ENCODE measurements at regions not wholly inside any gene's neighbourhood (a gene's known extent, or its start where the extent isn't known, plus 50 kb on each side); places are given as distances from the start of the nearest gene placed in this dataset.
"Not testable (repeated sequence)": the region's sequence is repeated elsewhere in the genome, so short reads cannot be mapped to it uniquely, and the experiment has no call there.

DNA sequence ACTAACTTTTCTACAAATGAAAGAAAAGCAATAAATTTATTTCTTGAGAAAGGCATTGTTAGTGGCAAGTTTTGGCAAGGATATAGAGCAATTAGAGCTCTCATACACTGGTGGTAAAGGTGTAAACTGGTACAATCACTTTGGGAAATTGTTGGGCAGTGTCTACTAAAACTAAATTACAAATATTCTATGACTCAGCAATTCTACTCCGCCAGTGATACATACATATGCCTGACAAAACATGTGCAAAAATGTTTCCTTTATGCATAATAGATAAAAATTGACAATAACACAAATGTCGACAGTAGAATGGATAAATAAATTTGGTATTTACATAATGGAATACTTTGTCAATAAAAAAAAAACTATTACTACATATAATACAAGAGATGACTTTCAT is 96.3 kb upstream of the SATB2 start:
- no peaks in the 10 kb centered on the region for H4K20me1 ChIP-seq (ENCODE audit: low read depth, low read length)
- no peaks in the 10 kb centered on the region for H3F3A ChIP-seq (ENCODE audit: insufficient read depth)
- H3K9me3 ChIP-seq (ENCODE audit: insufficient read depth, low read length) = no peaks in the 10 kb centered on the region
- H3K9ac ChIP-seq (ENCODE audit: low read length) = no peak overlapping the region
- TF ChIP-seq, protein P1, sequence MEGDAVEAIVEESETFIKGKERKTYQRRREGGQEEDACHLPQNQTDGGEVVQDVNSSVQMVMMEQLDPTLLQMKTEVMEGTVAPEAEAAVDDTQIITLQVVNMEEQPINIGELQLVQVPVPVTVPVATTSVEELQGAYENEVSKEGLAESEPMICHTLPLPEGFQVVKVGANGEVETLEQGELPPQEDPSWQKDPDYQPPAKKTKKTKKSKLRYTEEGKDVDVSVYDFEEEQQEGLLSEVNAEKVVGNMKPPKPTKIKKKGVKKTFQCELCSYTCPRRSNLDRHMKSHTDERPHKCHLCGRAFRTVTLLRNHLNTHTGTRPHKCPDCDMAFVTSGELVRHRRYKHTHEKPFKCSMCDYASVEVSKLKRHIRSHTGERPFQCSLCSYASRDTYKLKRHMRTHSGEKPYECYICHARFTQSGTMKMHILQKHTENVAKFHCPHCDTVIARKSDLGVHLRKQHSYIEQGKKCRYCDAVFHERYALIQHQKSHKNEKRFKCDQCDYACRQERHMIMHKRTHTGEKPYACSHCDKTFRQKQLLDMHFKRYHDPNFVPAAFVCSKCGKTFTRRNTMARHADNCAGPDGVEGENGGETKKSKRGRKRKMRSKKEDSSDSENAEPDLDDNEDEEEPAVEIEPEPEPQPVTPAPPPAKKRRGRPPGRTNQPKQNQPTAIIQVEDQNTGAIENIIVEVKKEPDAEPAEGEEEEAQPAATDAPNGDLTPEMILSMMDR (IDR thresholded peaks at IDR 0.05; ENCODE audit: insufficient read depth, low read length, poor library complexity, severe bottlenecking) = no peak
- no peak for TF ChIP-seq EZH2phosphoT487 (conservative IDR thresholded peaks at IDR 0.05; ENCODE audit: low read length)
- no peaks in the 10 kb centered on the region for H3K27me3 ChIP-seq (ENCODE audit: low read length)
- H3K27ac ChIP-seq (ENCODE audit: low read depth, low read length) = no peak overlapping the region
- H3K4me3 ChIP-seq (ENCODE audit: insufficient read depth, low read length, poor library complexity, severe bottlenecking) = no peak overlapping the region
- H3K9me2 ChIP-seq (replicated peaks; ENCODE audit: insufficient read depth, low read length) = no peaks in the 10 kb centered on the region; the same call in 1 of the 2 replicates
- no peak overlapping the region for H3K4me2 ChIP-seq (ENCODE audit: low read depth, low read length, poor library complexity, severe bottlenecking)
- no peak overlapping the region for H2AFZ ChIP-seq (ENCODE audit: low read depth, low read length, severe bottlenecking)
- no peaks in the 10 kb centered on the region for H3K36me3 ChIP-seq (ENCODE audit: low read length)
- H3K79me2 ChIP-seq (ENCODE audit: insufficient read depth, low read length) = no peaks in the 10 kb centered on the region

DNA sequence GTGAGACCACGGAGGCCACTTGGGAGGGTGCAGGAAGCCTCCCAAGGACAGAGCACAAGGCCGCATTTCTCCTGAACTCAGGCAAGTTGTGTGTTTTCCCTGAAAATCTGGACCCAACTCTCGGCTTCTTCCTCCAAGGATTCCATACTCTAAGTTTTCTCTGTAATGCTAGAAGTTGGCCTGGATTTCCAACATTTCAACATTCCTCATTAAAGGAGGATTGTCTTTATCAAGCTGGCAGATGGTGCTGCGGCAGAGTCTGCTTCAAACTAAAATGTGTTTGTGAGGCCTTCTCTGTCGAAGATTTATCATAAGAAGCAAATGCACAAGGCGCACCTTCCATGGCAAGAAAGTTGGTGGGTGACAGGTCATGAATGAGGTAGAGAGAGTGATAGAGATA is 94.4 kb upstream of the SATB2 start:
- no peaks in the 10 kb centered on the region for H3K79me2 ChIP-seq (ENCODE audit: insufficient read depth, low read length)
- no peak for TF ChIP-seq EZH2phosphoT487 (conservative IDR thresholded peaks at IDR 0.05; ENCODE audit: low read length)
- TF ChIP-seq, protein P1 (IDR thresholded peaks at IDR 0.05; ENCODE audit: insufficient read depth, low read length, poor library complexity, severe bottlenecking) = no peak
- no peak overlapping the region for H2AFZ ChIP-seq (ENCODE audit: low read depth, low read length, severe bottlenecking)
- no peaks in the 10 kb centered on the region; the same call in 1 of the 2 replicates for H3K9me2 ChIP-seq (replicated peaks; ENCODE audit: insufficient read depth, low read length)
- H3K4me3 ChIP-seq (ENCODE audit: insufficient read depth, low read length, poor library complexity, severe bottlenecking) = no peak overlapping the region
- H3K4me2 ChIP-seq (ENCODE audit: low read depth, low read length, poor library complexity, severe bottlenecking) = no peak overlapping the region
- no peak overlapping the region for H3K9ac ChIP-seq (ENCODE audit: low read length)
- no peak overlapping the region for H3K27ac ChIP-seq (ENCODE audit: low read depth, low read length)
- H3F3A ChIP-seq (ENCODE audit: insufficient read depth) = no peaks in the 10 kb centered on the region
- no peaks in the 10 kb centered on the region for H3K27me3 ChIP-seq (ENCODE audit: low read length)
- no peaks in the 10 kb centered on the region for H3K9me3 ChIP-seq (ENCODE audit: insufficient read depth, low read length)
- H3K36me3 ChIP-seq (ENCODE audit: low read length) = no peaks in the 10 kb centered on the region
- H4K20me1 ChIP-seq (ENCODE audit: low read depth, low read length) = no peaks in the 10 kb centered on the region

DNA sequence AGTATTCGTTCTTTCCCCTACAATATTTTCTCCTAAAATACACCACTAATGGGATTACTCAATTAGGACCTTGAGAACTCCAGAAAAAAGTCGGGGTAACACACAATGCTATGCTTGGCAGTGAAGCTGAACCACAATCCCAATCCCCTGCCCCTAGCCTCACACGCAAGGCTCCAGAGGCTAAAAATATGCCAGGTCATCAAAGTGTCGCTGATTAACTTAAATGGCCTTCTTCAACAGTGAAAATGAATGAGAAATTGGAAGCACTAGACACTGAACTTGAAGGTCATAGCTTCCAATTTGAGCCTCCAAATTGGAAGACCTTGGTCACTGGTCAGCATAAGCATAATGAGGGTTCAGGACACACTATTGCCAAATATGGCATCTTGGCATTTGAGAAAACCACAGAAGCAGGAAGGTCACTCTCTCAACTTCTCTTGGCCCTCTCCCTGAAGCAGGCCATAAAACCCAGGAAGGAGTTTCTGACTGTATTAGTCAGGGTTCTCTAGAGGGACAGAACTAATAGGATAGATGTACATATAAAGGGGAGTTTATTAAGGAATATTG is 86.0 kb upstream of the SATB2 start:
- no peak for TF ChIP-seq EZH2phosphoT487 (conservative IDR thresholded peaks at IDR 0.05; ENCODE audit: low read length)
- Histone ChIP-seq H3F3A (ENCODE audit: insufficient read depth) (no peaks in the 10 kb centered on the region), H3K27me3 (ENCODE audit: low read length) (no peaks in the 10 kb centered on the region), H3K4me3 (ENCODE audit: insufficient read depth, low read length, poor library complexity, severe bottlenecking) (no peak overlapping the region), H2AFZ (ENCODE audit: low read depth, low read length, severe bottlenecking) (no peak overlapping the region), H3K79me2 (ENCODE audit: insufficient read depth, low read length) (no peaks in the 10 kb centered on the region), H3K4me2 (ENCODE audit: low read depth, low read length, poor library complexity, severe bottlenecking) (no peak overlapping the region), H3K9ac (ENCODE audit: low read length) (no peak overlapping the region), H3K9me3 (ENCODE audit: insufficient read depth, low read length) (no peaks in the 10 kb centered on the region), H3K27ac (ENCODE audit: low read depth, low read length) (no peak overlapping the region), H3K9me2 (replicated peaks; ENCODE audit: insufficient read depth, low read length) (no peaks in the 10 kb centered on the region), H3K36me3 (ENCODE audit: low read length) (no peaks in the 10 kb centered on the region), H4K20me1 (ENCODE audit: low read depth, low read length) (no peaks in the 10 kb centered on the region)

DNA sequence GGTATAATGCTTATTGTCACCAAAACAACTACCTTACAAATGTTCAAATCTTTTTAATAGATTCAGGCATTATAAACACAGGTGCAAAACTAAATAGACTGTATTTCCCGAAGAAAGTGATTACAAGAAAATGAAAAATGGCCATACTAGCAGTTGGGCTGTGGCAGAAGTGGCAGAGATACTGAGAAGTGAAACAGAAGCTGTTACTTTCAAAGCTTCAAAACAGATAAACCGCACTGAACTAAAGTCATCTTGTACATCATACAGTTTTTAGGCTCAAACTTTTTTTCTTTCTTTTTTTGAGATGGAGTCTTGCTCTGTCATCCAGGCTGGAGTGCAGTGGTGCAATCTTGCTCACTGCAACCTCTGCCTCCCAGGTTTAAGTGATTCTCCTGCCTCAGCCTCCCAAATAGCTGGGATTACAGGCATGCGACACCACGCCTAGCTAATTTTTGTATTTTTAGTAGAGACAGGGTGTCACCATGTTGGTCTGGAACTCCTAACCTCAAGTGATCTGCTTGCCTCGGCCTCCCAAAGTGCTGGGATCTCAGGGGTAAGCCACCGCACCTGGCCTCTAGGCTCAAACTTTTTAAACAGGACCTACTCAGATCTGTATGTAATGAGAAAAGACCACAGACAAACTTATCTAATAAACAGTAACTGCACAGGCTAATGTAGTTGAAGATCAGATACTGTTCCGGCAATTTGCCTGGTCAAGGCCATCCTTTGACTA is 77.9 kb upstream of the SATB2 start:
- Histone ChIP-seq H3K4me3 (ENCODE audit: insufficient read depth, low read length, poor library complexity, severe bottlenecking) (no peak overlapping the region), H4K20me1 (ENCODE audit: low read depth, low read length) (no peaks in the 10 kb centered on the region), H3K79me2 (ENCODE audit: insufficient read depth, low read length) (no peaks in the 10 kb centered on the region), H3K4me2 (ENCODE audit: low read depth, low read length, poor library complexity, severe bottlenecking) (no peak overlapping the region), H3F3A (ENCODE audit: insufficient read depth) (no peaks in the 10 kb centered on the region), H3K9me3 (ENCODE audit: insufficient read depth, low read length) (no peaks in the 10 kb centered on the region), H3K36me3 (ENCODE audit: low read length) (no peaks in the 10 kb centered on the region), H2AFZ (ENCODE audit: low read depth, low read length, severe bottlenecking) (no peak overlapping the region), H3K9ac (ENCODE audit: low read length) (no peak overlapping the region), H3K9me2 (replicated peaks; ENCODE audit: insufficient read depth, low read length) (no peaks in the 10 kb centered on the region), H3K27ac (ENCODE audit: low read depth, low read length) (no peak overlapping the region), H3K27me3 (ENCODE audit: low read length) (no peaks in the 10 kb centered on the region)
- no peak for TF ChIP-seq EZH2phosphoT487 (conservative IDR thresholded peaks at IDR 0.05; ENCODE audit: low read length)
- TF ChIP-seq, protein P1 (IDR thresholded peaks at IDR 0.05; ENCODE audit: insufficient read depth, low read length, poor library complexity, severe bottlenecking) = no peak

DNA sequence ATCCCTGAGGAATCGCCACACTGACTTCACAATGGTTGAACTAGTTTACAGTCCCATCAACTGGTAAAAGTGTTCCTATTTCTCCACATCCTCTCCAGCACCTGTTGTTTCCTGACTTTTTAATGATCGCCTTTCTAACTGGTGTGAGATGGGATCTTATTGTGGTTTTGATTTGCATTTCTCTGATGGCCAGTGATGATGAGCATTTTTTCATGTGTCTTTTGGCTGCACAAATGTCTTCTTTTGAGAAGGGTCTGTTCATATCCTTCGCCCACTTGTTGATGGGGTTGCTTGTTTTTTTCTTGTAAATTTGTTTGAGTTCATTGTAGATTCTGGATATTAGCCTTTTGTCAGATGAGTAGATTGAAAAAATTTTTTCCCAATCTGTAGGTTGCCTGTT is 76.1 kb upstream of the SATB2 start:
- not testable (repeated sequence) for H3K36me3 ChIP-seq (ENCODE audit: low read length); H3K4me2 ChIP-seq (ENCODE audit: low read depth, low read length, poor library complexity, severe bottlenecking); H3K27me3 ChIP-seq (ENCODE audit: low read length); H3K4me3 ChIP-seq (ENCODE audit: insufficient read depth, low read length, poor library complexity, severe bottlenecking); H3F3A ChIP-seq (ENCODE audit: insufficient read depth); H3K9me2 ChIP-seq (replicated peaks; ENCODE audit: insufficient read depth, low read length); H3K9me3 ChIP-seq (ENCODE audit: insufficient read depth, low read length); H3K27ac ChIP-seq (ENCODE audit: low read depth, low read length); H2AFZ ChIP-seq (ENCODE audit: low read depth, low read length, severe bottlenecking); H3K9ac ChIP-seq (ENCODE audit: low read length); H3K79me2 ChIP-seq (ENCODE audit: insufficient read depth, low read length); H4K20me1 ChIP-seq (ENCODE audit: low read depth, low read length)

Measured in SU-DHL-6 (cell line).